ENCODE measurements at regions not wholly inside any gene's neighbourhood (a gene's known extent, or its start where the extent isn't known, plus 50 kb on each side); places are given as distances from the start of the nearest gene placed in this dataset.

DNA sequence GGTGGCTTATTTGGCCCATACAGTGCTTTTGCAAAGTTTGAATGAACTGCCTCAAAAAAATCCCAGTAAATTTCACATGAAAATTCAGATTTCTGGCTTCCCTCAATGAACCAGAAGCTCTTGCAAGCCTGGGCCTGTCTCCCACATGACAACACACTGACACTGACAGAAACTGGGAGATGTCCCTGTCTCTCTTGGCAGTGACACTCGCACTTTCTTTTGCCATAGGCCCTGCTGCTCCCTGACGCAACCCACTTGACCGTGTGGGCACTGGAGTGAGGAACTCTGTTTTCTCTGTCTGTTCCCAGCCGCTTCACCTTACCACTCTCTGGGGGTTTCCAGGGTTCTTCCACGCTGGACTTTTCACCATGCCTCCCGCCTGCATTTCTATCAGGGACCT is 524.5 kb downstream of the SHQ1 start:
- no TSS peak for BruUV-seq (replicated peaks)
- dilution Hi-C loops (cut with MboI; ENCODE audit: extremely low pct_ligation_motif_present, low sequenced_read_pairs), result no loop called here
- Histone ChIP-seq H3K4me3 (replicated peaks in 1 of 3; ENCODE audit: insufficient read depth in 1 of 3, low read depth in 1 of 3, low read length in 3 of 3) (no peak overlapping the region), H3K4me1 (ENCODE audit: control insufficient read depth, extremely low read depth, insufficient read depth, low read length) (no peaks in the 10 kb centered on the region), H3K27me3 (ENCODE audit: control insufficient read depth in 2 of 2, insufficient read depth in 2 of 2, low read length in 2 of 2) (peaks cover 21 to 41% of the 10 kb centered on the region in 2 experiments), H3K9me1 (replicated peaks; ENCODE audit: control insufficient read depth, extremely low read depth, insufficient read depth, low read length) (no peaks in the 10 kb centered on the region), H3K36me3 (ENCODE audit: control insufficient read depth in 2 of 2, extremely low read depth in 1 of 2, insufficient read depth in 2 of 2, low read length in 2 of 2) (no peaks in the 10 kb centered on the region), H3K79me2 (ENCODE audit: control insufficient read depth, insufficient read depth, low read length) (no peaks in the 10 kb centered on the region), H3K4me2 (ENCODE audit: insufficient read depth, low read length) (no peak overlapping the region), H4K20me1 (replicated peaks; ENCODE audit: control insufficient read depth, extremely low read depth, insufficient read depth, low read length) (no peaks in the 10 kb centered on the region), H2AFZ (ENCODE audit: low read depth, low read length) (no peak overlapping the region), H3K9me3 (replicated peaks; ENCODE audit: control insufficient read depth, insufficient read depth, low read length) (no peaks in the 10 kb centered on the region), H3K9ac (replicated peaks; ENCODE audit: extremely low read depth, insufficient read depth, low read length) (no peak overlapping the region), H3K27ac (ENCODE audit: insufficient read depth, low read depth, low read length) (no peak overlapping the region)
- ChIA-PET POLR2A (no interaction called here), CTCF (no interaction called here)
- no peak for TF ChIP-seq FOS (IDR thresholded peaks at IDR 0.05; ENCODE audit: borderline replicate concordance, insufficient read depth, low read length)
- TF ChIP-seq, protein P1, sequence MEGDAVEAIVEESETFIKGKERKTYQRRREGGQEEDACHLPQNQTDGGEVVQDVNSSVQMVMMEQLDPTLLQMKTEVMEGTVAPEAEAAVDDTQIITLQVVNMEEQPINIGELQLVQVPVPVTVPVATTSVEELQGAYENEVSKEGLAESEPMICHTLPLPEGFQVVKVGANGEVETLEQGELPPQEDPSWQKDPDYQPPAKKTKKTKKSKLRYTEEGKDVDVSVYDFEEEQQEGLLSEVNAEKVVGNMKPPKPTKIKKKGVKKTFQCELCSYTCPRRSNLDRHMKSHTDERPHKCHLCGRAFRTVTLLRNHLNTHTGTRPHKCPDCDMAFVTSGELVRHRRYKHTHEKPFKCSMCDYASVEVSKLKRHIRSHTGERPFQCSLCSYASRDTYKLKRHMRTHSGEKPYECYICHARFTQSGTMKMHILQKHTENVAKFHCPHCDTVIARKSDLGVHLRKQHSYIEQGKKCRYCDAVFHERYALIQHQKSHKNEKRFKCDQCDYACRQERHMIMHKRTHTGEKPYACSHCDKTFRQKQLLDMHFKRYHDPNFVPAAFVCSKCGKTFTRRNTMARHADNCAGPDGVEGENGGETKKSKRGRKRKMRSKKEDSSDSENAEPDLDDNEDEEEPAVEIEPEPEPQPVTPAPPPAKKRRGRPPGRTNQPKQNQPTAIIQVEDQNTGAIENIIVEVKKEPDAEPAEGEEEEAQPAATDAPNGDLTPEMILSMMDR (IDR thresholded peaks at IDR 0.05; ENCODE audit: extremely low read depth in 1 of 2, insufficient read depth in 1 of 2, low read depth in 1 of 2, low read length in 2 of 2), result no peak
- TF ChIP-seq MYC (IDR thresholded peaks at IDR 0.05; ENCODE audit: low read depth, low read length), result no peak
- no peak for TF ChIP-seq JUN (IDR thresholded peaks at IDR 0.05; ENCODE audit: borderline replicate concordance, insufficient read depth, insufficient read length, low read depth)
- no peak for FAIRE-seq
- no peak for DNase-seq (ENCODE audit: low read depth, low spot score)
- intact Hi-C loops (cut with micrococcal nuclease), result no loop called here

DNA sequence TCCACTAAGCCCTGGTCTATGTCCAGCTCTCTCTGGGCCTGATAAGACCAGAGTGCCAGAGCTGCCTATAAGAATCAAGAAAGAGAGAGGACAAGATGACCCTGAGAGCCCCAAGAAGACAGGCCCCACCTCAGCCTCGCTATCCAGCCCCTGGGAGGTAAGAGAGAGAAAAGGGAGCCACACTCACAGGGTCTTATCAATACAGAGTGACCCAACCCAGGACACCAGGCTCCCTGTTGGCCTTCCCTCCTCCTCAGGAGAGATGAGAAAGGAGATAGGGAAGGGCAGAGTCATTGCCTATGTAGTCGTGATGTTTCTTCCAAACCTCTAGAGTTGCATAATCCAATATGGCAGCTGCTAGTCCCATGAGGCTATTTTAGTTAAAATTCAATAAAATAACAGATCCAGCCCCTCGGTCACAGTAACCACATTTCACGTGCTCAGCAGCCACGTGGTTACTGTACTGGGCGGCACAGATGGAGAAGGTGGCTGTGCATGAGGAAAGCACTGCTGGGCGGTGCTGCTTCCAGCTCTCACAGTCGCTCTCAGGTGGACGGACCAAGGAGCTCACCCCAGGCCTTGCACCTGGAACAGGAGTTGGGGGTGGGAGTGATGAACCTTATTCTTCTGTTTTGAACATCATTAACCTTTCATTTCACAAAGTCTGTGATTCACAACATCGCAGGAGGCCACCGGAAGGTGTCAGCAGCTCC is 525.8 kb downstream of the SHQ1 start:
- Histone ChIP-seq H3K4me2 (ENCODE audit: insufficient read depth, low read length) (no peak overlapping the region), H3K79me2 (ENCODE audit: control insufficient read depth, insufficient read depth, low read length) (no peaks in the 10 kb centered on the region), H3K27me3 (ENCODE audit: control insufficient read depth in 2 of 2, insufficient read depth in 2 of 2, low read length in 2 of 2) (peaks cover 21 to 35% of the 10 kb centered on the region in 2 experiments), H3K9me1 (replicated peaks; ENCODE audit: control insufficient read depth, extremely low read depth, insufficient read depth, low read length) (no peaks in the 10 kb centered on the region), H3K4me1 (ENCODE audit: control insufficient read depth, extremely low read depth, insufficient read depth, low read length) (no peaks in the 10 kb centered on the region), H3K36me3 (ENCODE audit: control insufficient read depth in 2 of 2, extremely low read depth in 1 of 2, insufficient read depth in 2 of 2, low read length in 2 of 2) (no peaks in the 10 kb centered on the region), H3K27ac (ENCODE audit: insufficient read depth, low read depth, low read length) (no peak overlapping the region), H3K9ac (replicated peaks; ENCODE audit: extremely low read depth, insufficient read depth, low read length) (no peak overlapping the region), H4K20me1 (replicated peaks; ENCODE audit: control insufficient read depth, extremely low read depth, insufficient read depth, low read length) (no peaks in the 10 kb centered on the region), H3K4me3 (replicated peaks in 1 of 3; ENCODE audit: insufficient read depth in 1 of 3, low read depth in 1 of 3, low read length in 3 of 3) (no peak overlapping the region), H3K9me3 (replicated peaks; ENCODE audit: control insufficient read depth, insufficient read depth, low read length) (no peaks in the 10 kb centered on the region), H2AFZ (ENCODE audit: low read depth, low read length) (no peak overlapping the region)
- ChIA-PET POLR2A (no interaction called here), CTCF (interaction anchor here (1.5 kb wide), 1 partner anchor 20 kb away, joined by 3 read pairs; no protein-coding TSS in a partner anchor)
- intact Hi-C loops (cut with micrococcal nuclease) (no loop called here), dilution Hi-C loops (cut with MboI; ENCODE audit: extremely low pct_ligation_motif_present, low sequenced_read_pairs) (no loop called here)
- TF ChIP-seq POLR2A (IDR thresholded peaks at IDR 0.05; ENCODE audit: low read depth, low read length) (no peak), GATA2 (IDR thresholded peaks at IDR 0.05; ENCODE audit: insufficient read depth, insufficient read length, low read depth, low read length) (no peak), FOS (IDR thresholded peaks at IDR 0.05; ENCODE audit: borderline replicate concordance, insufficient read depth, low read length) (no peak), MYC (IDR thresholded peaks at IDR 0.05; ENCODE audit: low read depth, low read length) (no peak), POLR2AphosphoS5 (IDR thresholded peaks at IDR 0.05; ENCODE audit: insufficient read depth, low read depth, low read length) (no peak), EZH2 (IDR thresholded peaks at IDR 0.05; ENCODE audit: borderline replicate concordance, low read depth, low read length, severe bottlenecking) (no peak), JUN (IDR thresholded peaks at IDR 0.05; ENCODE audit: borderline replicate concordance, insufficient read depth, insufficient read length, low read depth) (no peak)
- TF ChIP-seq, protein P2, sequence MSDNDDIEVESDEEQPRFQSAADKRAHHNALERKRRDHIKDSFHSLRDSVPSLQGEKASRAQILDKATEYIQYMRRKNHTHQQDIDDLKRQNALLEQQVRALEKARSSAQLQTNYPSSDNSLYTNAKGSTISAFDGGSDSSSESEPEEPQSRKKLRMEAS (IDR thresholded peaks at IDR 0.05; ENCODE audit: insufficient read depth, insufficient read length), result no peak
- TF ChIP-seq, protein P1 (IDR thresholded peaks at IDR 0.05; ENCODE audit: extremely low read depth in 1 of 2, insufficient read depth in 1 of 2, low read depth in 1 of 2, low read length in 2 of 2), result no peak
- no peak for FAIRE-seq
- BruUV-seq (replicated peaks), result no TSS peak
- no peak for DNase-seq (ENCODE audit: low read depth, low spot score)

All from endothelial cell of umbilical vein (primary cell).